ENCODE measurements at regions not wholly inside any gene's neighbourhood (a gene's known extent, or its start where the extent isn't known, plus 50 kb on each side); places are given as distances from the start of the nearest gene placed in this dataset.

DNA sequence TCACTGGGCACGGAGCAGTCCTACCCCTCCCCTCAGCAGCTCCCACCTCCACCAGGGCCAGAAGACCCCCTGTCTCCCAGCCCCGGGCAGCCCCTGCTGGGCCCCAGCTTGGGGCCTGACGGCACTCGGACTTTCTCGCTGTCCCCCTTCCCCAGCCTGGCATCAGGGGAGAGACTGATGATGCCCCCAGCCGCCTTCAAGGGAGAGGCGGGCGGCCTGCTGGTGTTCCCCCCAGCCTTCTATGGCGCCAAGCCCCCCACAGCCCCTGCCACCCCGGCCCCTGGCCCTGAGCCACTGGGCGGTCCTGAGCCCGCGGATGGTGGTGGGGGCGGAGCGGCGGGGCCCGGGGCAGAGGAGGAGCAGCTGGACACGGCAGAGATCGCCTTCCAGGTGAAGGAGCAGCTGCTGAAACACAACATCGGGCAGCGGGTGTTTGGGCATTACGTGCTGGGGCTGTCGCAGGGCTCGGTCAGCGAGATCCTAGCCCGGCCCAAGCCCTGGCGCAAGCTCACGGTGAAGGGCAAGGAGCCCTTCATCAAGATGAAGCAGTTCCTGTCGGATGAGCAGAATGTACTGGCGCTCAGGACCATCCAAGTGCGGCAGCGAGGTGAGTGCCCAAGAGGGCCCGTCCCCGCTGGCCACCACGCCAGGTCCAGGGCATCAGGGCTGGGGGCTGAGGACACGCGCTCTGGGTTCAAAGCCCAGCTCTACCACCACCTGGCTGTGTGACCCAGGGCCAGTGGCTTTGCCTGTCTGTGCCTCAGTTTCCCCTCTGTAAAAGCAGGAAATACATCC, 58.6 kb downstream of the PHETA1 start:
- in situ Hi-C loops (cut with MboI; ENCODE audit: low sequenced_read_pairs) = no loop called here

DNA sequence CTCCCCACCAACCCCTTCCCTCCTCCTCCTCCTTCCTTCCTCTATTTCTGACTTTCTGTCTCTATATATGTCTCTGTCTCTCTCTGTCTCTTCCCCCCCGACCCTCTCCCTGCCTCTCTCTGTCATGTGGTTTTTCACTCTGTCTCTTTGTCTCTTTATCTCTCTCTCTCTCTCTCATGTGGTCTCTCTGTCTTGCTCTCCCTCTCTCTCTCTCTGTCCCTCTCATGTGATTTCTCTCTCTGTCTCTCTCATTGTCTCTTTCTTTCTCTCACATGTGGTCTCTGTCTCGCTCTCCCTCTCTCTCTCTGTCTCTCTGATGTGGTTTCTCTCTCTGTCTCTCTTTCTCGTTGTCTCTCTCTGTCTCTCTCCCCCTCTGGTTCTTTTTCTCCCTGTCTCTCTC, 59.3 kb downstream of the PHETA1 start:
- in situ Hi-C loops (cut with MboI; ENCODE audit: low sequenced_read_pairs) = no loop called here

DNA sequence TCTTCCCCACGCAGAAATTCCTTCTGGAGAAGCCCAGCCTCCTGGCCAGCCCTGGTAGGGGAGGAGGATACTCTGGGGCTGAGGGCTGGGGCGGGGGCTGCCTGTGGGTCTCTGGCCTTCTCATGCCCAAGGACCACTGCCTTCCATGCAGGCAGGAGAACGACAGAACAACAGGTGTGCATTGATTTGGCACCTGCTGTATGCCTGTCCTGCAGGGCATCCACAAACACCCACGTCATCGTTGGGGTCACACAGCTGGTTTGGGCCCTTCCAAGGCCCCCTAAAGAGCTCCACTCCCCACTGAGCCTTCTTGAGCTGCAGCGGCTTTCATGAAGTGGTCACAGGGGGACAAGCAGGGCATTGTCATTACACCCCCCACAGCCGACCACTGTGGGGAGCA, 60.4 kb downstream of the PHETA1 start:
- in situ Hi-C loops (cut with MboI; ENCODE audit: low sequenced_read_pairs) = no loop called here

DNA sequence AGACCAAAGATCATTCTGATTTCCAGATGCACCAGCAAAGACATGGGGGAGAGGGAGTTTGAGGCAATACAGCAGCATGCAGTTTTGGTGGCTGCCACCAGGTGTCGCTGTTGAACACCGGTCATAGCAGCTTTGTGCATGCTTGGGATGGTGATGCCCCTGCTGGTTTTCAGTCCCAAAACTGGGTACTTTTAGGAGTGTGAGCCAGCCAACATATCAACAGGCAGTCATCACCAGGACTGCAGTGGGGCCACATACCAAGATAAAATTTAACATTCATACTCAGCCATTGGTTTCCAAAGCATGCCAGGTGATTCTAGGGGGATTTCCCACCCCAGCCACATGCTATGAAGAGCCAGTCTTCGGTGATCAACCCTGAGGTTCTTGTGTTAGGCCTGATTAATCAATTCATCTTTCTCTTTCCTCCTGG, 64.2 kb downstream of the PHETA1 start:
- in situ Hi-C loops (cut with MboI; ENCODE audit: low sequenced_read_pairs) = no loop called here

DNA sequence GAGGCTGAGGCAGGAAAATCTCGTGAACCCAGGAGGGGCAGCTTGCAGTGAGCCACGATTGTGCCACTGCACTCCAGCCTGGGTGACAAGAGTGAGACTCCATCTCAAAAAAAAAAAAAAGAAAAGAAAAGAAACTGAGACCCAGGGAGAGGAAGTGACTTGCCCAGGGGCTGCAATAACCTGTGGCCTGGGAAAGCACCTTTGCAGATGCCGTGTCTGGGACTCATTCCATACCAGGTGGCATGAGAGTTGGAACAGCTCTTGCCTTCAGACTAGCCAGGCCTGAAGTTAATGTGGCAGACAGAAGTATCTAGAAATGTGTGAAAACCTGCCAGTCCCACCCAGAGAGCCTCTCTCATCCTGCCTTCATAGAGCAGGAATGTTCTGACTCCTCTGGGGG, 65.4 kb downstream of the PHETA1 start:
- in situ Hi-C loops (cut with MboI; ENCODE audit: low sequenced_read_pairs) = no loop called here

DNA sequence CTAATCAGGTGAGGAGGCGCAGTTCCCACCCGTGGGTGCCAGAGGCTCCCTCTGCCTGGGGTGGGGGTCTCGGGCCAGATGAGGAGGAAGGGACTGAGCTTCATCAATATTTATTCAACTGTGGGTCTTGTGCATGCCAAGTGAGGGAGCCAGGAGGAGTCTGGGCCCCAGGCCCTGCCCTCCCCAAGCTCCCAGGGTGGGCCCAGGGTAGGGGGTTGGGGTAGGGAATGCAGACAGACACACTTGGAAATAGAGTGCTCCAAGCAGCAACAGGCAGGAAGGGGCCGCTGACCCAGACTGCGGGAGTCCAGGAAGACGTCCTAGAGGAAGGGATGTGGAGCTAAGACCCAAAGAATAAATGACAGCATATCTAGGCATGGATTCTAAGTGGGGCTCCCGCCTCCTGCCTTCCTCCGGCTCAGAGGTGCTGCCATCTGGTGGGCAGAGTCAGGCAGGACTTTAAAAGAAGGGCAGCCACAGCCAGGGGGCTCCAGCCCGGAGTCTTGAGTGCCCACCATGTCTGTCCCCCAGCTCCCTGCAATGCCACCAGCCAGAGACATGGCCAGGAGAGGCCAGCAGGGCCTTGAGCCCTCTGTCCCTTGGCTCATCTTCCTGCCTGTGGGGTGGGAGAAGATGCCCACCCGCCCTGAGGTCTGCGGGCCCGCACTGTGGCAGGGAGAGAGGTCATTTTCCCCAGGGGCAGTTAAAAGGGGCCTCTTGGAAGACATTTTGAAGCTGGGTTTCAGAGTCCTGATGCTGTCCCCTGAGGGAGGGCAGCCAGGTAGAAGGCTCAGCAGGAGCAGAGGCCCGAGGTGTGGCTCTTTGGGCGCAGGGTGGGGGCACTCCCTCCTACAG, 70.1 kb downstream of the PHETA1 start:
- in situ Hi-C loops (cut with MboI; ENCODE audit: low sequenced_read_pairs) = loop anchor here (25.0 kb wide), 1 partner anchor 362 kb away; no protein-coding TSS in a partner anchor

DNA sequence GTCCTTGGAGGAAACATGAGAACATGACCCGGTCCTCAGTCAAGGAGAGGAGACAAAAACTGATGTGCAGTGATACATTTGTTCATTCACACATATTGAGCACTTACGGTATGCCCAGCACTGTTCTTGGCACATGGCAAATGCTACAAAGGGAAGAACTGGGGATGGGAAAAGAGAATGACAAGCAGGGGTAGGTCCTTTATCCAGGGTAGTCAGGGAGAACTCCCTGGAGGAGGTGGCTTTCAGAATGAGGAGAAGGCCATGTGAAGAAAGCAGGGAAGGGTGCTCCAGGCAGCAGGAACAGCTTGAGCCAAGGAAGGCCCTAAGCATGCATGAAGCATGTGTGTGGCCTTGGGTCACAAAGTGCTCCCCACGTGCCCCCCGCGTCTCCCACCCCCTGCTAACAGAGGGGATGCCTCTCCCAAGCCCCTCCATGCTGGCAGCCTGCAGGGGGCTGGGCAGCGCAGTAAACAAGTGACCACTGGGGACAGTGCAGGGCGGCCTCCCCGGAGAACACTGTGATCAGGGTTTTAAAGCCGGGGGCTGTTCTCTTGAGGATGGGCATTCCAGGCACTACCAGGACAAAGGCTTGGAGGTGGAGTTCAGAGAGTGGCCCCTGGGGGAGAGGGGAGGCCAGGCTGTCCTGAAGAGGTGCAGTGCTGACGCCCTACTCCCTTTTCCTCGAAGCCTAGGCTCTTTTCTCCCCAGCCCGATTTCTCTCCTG, 71.0 kb downstream of the PHETA1 start:
- in situ Hi-C loops (cut with MboI; ENCODE audit: low sequenced_read_pairs) = loop anchor here (25.0 kb wide), 1 partner anchor 361 kb away; no protein-coding TSS in a partner anchor

DNA sequence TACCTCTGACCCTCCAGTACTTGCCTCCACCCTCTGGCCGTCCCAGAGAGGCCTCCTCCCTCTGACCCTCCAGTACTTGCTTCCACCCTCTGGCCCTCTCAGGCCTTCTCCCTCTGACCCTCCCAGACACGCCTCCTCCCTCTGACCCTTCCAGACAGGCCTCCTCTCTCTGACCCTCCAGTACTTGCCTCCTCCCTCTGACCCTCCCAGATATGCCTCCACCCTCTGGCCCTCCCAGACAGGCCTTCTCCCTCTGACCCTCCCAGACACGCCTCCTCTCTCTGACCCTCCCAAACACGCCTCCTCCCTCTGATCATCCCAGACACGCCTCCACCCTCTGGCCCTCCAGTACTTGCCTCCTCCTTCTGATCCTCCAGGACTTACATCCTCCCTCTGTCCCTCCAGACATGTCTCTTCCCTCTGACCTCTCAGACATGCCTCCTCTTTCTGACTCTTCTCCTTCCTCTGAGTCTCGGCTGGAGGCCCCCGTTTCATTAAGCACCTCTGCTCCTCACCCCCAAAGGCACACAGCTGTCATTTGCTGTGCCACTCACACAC, 71.9 kb downstream of the PHETA1 start:
- in situ Hi-C loops (cut with MboI; ENCODE audit: low sequenced_read_pairs) = loop anchor here (25.0 kb wide), 1 partner anchor 360 kb away; no protein-coding TSS in a partner anchor

DNA sequence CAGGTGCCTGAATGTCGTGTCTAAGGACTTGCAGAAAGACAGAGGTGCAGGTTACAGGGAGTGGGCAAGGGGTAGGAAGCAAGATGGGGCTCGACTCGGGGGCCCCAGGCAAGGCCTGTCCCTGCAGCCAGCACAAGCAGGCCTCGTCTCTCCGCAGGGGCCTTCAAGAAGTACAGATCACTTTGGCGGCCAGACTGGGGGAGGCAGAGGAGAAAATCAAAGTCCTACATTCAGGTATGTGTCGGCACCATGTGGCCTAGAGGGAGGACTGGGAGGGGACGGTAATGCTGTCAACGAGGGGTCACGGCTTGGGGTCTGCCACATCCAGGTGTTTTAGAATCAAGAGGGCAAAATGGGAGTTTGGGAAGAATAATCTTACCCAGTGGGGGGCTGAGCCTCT, 73.7 kb downstream of the PHETA1 start:
- in situ Hi-C loops (cut with MboI; ENCODE audit: low sequenced_read_pairs) = loop anchor here (25.0 kb wide), 1 partner anchor 358 kb away; no protein-coding TSS in a partner anchor

DNA sequence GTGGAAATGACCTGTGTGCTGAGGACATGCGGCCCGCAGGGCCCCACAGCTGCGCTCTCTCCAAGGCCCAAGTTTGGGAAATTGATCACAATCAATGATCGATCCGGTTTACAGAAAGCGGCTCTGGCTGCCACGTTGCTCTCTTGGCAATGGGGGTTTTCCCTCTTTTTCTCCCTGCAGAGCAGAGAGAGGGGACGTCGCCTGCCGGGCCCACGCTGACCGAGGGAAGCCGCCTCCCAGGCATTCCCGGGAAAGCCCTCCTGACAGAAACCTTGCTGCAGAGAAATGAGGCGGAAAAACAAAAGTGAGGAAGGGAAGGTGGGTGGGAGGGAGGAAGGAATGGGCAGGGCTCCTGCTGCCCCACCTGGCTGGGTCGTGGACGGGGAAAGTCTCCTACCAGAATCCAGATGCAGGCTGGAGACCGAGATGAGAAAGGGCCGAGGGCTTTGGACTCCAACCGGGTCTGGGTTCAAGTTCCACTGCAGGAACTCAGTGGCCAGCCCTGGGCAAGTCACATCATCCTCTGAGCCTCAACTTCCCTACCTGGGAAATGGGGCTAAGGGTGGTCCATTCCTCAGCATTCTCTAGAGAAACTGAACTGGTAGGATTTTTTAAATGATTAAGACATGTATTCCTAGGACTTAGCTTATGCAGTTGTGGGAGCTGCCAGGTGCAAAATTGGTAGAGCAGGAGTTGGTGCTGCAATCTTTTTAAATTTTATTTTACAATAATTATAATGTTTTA, 75.5 kb downstream of the PHETA1 start:
- in situ Hi-C loops (cut with MboI; ENCODE audit: low sequenced_read_pairs) = loop anchor here (25.0 kb wide), 1 partner anchor 356 kb away; no protein-coding TSS in a partner anchor

DNA sequence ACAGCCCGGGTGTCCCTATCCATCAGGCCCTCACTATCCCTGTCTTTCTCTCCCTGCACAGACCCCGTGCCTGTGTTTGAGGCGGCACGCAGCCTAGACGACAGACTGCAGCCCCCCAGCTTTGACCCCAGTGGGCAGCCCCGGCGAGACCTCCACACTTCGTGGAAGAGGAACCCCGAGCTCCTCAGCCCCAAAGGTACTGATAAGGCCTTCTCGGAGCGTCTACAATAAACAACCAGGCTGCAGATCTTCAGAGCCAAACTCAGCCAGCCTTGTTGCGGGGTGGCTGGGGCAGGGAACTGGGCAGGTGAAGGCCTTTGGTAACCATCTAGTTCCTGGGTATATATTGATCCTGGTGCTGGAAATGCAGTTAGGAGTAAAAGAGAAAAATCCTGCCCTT, 77.5 kb downstream of the PHETA1 start:
- in situ Hi-C loops (cut with MboI; ENCODE audit: low sequenced_read_pairs) = loop anchor here (25.0 kb wide), 1 partner anchor 354 kb away; no protein-coding TSS in a partner anchor

DNA sequence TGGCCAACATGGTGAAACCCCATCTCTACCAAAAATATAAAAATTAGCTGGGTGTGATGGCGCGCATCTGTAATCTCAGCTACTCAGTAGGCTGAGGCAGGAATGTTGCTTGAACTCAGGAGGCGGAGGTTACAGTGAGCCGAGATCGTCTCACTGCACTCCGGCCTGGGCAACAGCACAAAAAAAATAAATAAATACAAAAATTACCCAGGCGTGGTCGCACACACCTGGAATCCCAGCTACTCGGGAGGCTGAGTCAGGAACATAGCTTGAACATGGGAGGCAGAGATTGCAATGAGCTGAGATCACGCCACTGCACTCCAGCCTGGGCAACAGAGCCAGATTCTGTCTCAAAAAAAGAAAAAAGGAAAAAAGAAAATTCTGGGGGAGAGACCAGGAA, 80.1 kb downstream of the PHETA1 start:
- in situ Hi-C loops (cut with MboI; ENCODE audit: low sequenced_read_pairs) = loop anchor here (25.0 kb wide), 1 partner anchor 351 kb away; no protein-coding TSS in a partner anchor

DNA sequence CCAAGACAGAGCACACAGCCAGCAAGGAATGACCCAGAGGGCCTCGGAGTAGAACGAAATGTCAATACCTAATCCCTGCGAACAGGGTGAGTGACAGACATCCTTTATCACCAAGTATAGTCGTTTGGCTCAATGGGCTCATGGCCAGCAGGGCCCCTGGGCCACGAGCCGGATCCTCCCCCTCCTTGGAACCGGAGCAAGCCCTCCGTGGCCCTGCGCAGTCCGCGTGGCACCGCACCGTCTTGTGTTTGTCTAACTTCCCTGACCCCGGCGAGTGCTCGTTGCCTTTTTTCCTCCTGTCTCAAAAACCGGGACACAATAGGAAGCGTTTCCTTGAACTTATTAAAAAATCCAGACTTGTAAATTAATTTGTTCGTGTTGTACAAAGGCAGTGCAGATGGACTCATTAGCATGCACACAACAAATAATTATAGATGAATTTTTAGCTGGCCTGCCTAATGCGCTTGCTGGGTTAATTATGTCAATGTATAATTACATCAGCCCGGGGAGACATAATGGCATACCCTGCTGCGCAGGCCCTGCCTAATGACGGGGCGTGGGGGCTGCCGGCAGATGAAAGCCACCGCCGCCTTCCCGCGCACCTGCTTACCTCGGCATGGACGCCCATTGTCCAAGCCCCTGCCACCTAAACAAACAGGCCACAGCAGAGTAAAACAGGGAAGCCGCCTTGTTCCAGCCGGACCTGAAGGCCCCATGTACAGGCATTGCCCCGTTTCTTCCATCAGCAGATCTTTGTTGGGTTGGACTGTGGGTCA, 81.6 kb downstream of the PHETA1 start:
- in situ Hi-C loops (cut with MboI; ENCODE audit: low sequenced_read_pairs) = loop anchor here (25.0 kb wide), 1 partner anchor 350 kb away; no protein-coding TSS in a partner anchor

DNA sequence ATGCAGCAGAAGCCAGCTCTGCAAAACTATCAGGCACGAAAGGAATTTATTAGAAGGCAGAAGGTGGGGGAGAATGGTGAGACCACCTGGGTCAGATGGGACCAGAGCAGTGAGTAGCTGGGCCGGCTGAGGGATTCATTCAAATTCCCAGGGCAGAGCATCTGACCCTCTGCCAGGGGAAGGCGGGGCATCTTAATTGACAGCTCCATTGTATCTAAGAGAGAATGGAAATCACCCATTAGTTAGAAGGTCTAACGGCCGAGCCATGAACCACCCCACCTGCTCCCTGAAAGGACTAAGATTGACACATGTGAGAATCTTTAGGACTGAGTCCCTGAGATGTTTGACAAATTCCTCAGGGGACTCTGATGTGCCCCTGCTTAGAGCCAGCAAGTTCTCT, 83.7 kb downstream of the PHETA1 start:
- in situ Hi-C loops (cut with MboI; ENCODE audit: low sequenced_read_pairs) = loop anchor here (25.0 kb wide), 1 partner anchor 348 kb away; no protein-coding TSS in a partner anchor

DNA sequence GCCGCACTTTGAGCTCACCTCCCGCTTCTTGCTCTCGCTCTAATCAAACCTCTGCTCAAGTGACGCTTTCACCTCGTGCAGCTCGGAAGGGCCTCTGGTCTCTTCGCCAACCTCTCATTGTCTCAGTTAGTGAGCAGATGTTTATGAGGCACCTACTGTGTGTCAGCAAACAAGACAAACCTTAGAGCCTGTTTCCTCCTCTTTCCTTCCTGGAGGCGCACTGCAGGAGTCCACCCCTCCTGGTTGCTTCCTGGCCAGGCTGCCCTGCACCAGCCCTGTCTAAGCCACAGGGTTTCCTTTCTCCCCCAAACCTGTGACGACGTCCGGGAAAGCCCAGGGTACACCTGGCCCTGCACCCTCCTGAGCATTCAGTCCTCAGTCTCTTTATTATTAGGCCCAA, 84.2 kb downstream of the PHETA1 start:
- in situ Hi-C loops (cut with MboI; ENCODE audit: low sequenced_read_pairs) = loop anchor here (25.0 kb wide), 1 partner anchor 347 kb away; no protein-coding TSS in a partner anchor

DNA sequence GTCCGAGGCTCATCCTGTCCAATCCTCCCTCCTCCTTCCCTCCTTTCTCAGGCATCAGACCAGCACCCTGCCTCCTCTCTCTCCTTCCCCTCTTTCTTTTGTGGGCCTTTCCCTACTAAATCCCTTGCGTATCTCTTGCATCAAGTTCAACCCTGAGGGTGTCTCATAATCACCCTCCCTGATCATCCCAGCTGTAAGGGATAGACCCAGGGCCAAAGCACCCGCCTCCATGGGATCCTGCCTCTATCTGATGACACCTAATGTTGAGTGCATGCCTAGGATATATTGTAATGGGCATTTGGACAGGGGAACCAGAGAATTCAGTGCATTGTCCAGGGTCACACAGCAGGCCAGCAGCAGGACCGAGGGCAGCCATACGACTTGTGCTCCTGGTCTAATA, 84.9 kb downstream of the PHETA1 start:
- in situ Hi-C loops (cut with MboI; ENCODE audit: low sequenced_read_pairs) = loop anchor here (25.0 kb wide), 1 partner anchor 347 kb away; no protein-coding TSS in a partner anchor

DNA sequence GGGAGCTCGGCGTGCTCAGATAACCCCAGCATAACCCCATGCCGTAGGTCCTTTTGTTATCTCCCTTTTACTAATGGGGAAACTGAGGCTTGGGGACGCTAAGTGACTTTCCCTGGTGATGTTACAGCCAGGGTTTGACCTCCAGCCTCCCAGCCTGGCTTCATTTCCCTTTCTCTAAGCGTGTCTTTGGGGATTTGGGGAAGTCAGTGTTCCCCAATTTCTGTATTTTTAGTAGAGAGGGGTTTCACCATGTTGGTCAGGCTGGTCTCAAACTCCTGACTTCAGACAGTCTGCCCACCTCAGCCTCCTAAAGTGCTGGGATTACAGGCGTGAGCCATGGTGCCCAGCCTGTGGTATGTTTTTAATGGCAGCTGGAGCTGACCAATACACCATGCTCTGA, 85.4 kb downstream of the PHETA1 start:
- in situ Hi-C loops (cut with MboI; ENCODE audit: low sequenced_read_pairs) = loop anchor here (25.0 kb wide), 1 partner anchor 346 kb away; no protein-coding TSS in a partner anchor

DNA sequence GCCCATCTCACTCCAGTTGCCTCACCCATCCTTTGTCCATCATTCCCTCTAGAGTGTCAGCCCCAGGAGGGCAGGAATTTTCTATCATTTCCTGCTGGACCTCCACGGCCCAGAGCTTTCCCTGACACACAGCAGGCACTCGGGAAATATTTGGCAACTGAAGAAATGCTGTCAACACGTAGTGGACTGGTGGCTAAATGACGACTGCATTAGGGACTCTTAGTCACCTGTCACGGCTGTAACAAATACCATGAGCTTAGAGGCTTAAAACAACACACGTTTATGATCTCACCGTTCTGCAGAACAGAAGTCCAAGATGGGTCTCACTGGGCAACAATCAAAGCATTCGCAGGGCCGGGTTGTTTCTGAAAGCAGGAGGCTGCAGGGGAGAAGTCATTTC, 91.3 kb downstream of the PHETA1 start:
- in situ Hi-C loops (cut with MboI; ENCODE audit: low sequenced_read_pairs) = loop anchor here (25.0 kb wide), 1 partner anchor 340 kb away; no protein-coding TSS in a partner anchor

DNA sequence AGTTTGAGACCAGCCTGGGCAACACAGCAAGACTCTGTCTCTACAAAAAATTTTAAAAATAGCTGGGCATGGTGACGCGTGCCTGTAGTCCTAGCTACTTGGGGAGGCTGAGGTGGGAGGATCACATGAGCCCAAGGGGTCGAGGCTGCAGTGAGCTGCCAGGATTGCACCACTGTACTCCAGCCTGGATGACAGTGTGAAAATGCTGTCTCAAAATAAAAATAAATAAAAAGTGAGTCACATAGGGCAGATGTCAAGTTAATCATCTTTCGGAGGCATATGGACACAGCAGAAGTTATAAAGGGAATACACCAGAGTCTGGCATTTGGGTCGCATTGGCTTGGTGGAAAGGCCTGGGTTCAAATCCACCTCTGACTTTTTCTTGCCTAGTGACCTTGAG, 92.7 kb downstream of the PHETA1 start:
- in situ Hi-C loops (cut with MboI; ENCODE audit: low sequenced_read_pairs) = loop anchor here (25.0 kb wide), 1 partner anchor 339 kb away; no protein-coding TSS in a partner anchor

All from HL-60/S4 treated with retinoic acid at 250 ng/mL for 4 days and 3 days (cell line).